Endothelial cell of umbilical vein (primary cell): ENCODE measurements at regions not wholly inside any gene's neighbourhood (a gene's known extent, or its start where the extent isn't known, plus 50 kb on each side); places are given as distances from the start of the nearest gene placed in this dataset.

Experiments used
- BruUV-seq: library from RNA; stranded (reverse); fragments of 400-500 nt; replicated peaks from 2 replicates; lab custom pipeline; 2021; lab: Mats Ljungman, UMichigan
- CTCF ChIA-PET: fragments of 300-600, 350-600 bp; sonication (Branson Sonifier 250); formaldehyde crosslinking; loops from one replicate; lab custom pipeline; 2021; ENCODE audit warnings: antibody characterized with exemption, inconsistent platforms; lab: Charles Lee
- POLR2A ChIA-PET: fragments of 300-600, 350-600 bp; sonication (Branson Sonifier 250); formaldehyde crosslinking; loops from one replicate; lab custom pipeline; 2021; ENCODE audit warnings: antibody characterized with exemption, inconsistent platforms; lab: Charles Lee
- DNase-seq: peaks from one replicate; pipeline ENCODE4 v3.0.0-alpha.2; 2011; ENCODE audit warnings: low read depth, low spot score
- FAIRE-seq: peaks from 2 replicates; lab custom pipeline; 2011; peaks lifted over from hg19 to GRCh38; lab: Jason Lieb, UNC
- H2AFZ ChIP-seq: 2 replicates; pipeline ENCODE4 v1.6.0; 2012; ENCODE audit warnings: low read depth, low read length, control low read depth, inconsistent platforms
- H3K27ac ChIP-seq: 2 replicates; pipeline ENCODE4 v1.5.1; 2011; ENCODE audit warnings: low read depth, mild to moderate bottlenecking, control low read depth, low read length, moderate library complexity; ENCODE audit not compliant: insufficient read depth
- H3K27me3 ChIP-seq, 2 experiments: 2 replicates each; pipeline versions ENCODE4 v1.6.0 to v1.6.1; 2011; ENCODE audit warnings: low read length in 2 of 2, mixed read lengths in 1 of 2; ENCODE audit not compliant: control insufficient read depth in 2 of 2, insufficient read depth in 2 of 2
- H3K36me3 ChIP-seq, 2 experiments: 2 replicates in 1 of 2; 3 replicates in 1 of 2; pipeline ENCODE4 v1.5.1; 2011; ENCODE audit warnings: low read length in 2 of 2, mild to moderate bottlenecking in 1 of 2, moderate library complexity in 1 of 2; ENCODE audit not compliant: control insufficient read depth in 2 of 2, insufficient read depth in 2 of 2; ENCODE audit errors: extremely low read depth in 1 of 2
- H3K4me1 ChIP-seq: 3 replicates; pipeline ENCODE4 v1.5.1; 2011; ENCODE audit warnings: mild to moderate bottlenecking, low read length; ENCODE audit not compliant: control insufficient read depth, insufficient read depth; ENCODE audit errors: extremely low read depth
- H3K4me2 ChIP-seq: 2 replicates; pipeline ENCODE4 v1.6.1; 2011; ENCODE audit warnings: low read length, control low read depth, mixed read lengths; ENCODE audit not compliant: insufficient read depth
- H3K4me3 ChIP-seq, 3 experiments: fragments of 200-600 bp in 1 of 3; sonication (generic), shearing (Covaris generic) in 1 of 3; replicated peaks in 1 of 3; 2 replicates each; pipeline ENCODE4 v1.5.1; 2011 to 2016; ENCODE audit warnings: control low read depth in 3 of 3, low read length in 3 of 3, mild to moderate bottlenecking in 2 of 3, inconsistent platforms in 1 of 3, low read depth in 1 of 3, moderate library complexity in 1 of 3; ENCODE audit not compliant: insufficient read depth in 1 of 3
- H3K79me2 ChIP-seq: 2 replicates; pipeline ENCODE4 v1.6.0; 2012; ENCODE audit warnings: low read length, inconsistent platforms; ENCODE audit not compliant: control insufficient read depth, insufficient read depth
- H3K9ac ChIP-seq: replicated peaks from 2 replicates; pipeline ENCODE3; 2011; ENCODE audit warnings: low read length, control low read depth; ENCODE audit not compliant: insufficient read depth; ENCODE audit errors: extremely low read depth
- H3K9me1 ChIP-seq: replicated peaks from 3 replicates; pipeline ENCODE4 v1.6.0; 2011; ENCODE audit warnings: mild to moderate bottlenecking, low read length; ENCODE audit not compliant: control insufficient read depth, insufficient read depth; ENCODE audit errors: extremely low read depth
- H3K9me3 ChIP-seq: replicated peaks from 2 replicates; pipeline ENCODE4 v1.5.1; 2012; ENCODE audit warnings: low read length, inconsistent platforms; ENCODE audit not compliant: control insufficient read depth, insufficient read depth
- H4K20me1 ChIP-seq: replicated peaks from 2 replicates; pipeline ENCODE3; 2011; ENCODE audit warnings: mild to moderate bottlenecking, low read length; ENCODE audit not compliant: control insufficient read depth, insufficient read depth; ENCODE audit errors: extremely low read depth
- EZH2 ChIP-seq: IDR thresholded peaks from 2 replicates; pipeline ENCODE4 v1.6.1; 2012; ENCODE audit warnings: borderline replicate concordance, low read depth, mild to moderate bottlenecking, moderate library complexity, low read length, inconsistent platforms; ENCODE audit not compliant: severe bottlenecking
- FOS ChIP-seq: IDR thresholded peaks from 2 replicates; pipeline ENCODE4 v1.6.1; 2011; ENCODE audit warnings: mild to moderate bottlenecking, low read length, moderate library complexity, borderline replicate concordance; ENCODE audit not compliant: insufficient read depth
- GATA2 ChIP-seq: IDR thresholded peaks from 2 replicates; pipeline ENCODE4 v1.7.0; 2011; ENCODE audit warnings: low read depth, mild to moderate bottlenecking, moderate library complexity, mixed read lengths, low read length; ENCODE audit not compliant: insufficient read length, insufficient read depth
- JUN ChIP-seq: IDR thresholded peaks from 2 replicates; pipeline ENCODE4 v1.6.1; 2011; ENCODE audit warnings: borderline replicate concordance, low read depth; ENCODE audit not compliant: insufficient read length, insufficient read depth
- MYC ChIP-seq: IDR thresholded peaks from one replicate; pipeline ENCODE4 v1.6.1; 2011; ENCODE audit warnings: mild to moderate bottlenecking, low read depth, low read length
- POLR2A ChIP-seq: IDR thresholded peaks from 2 replicates; pipeline ENCODE4 v1.6.1; 2012; ENCODE audit warnings: low read depth, mild to moderate bottlenecking, control low read depth, low read length
- POLR2AphosphoS5 ChIP-seq: IDR thresholded peaks from 2 replicates; pipeline ENCODE4 v1.6.1; 2012; ENCODE audit warnings: low read depth, mild to moderate bottlenecking, control low read depth, low read length, moderate library complexity; ENCODE audit not compliant: insufficient read depth
- dilution Hi-C: fragments of 300-500 bp; cut with MboI; formaldehyde crosslinking; loops from one replicate; pipeline ENCODE4 v1.15.0; 2019; ENCODE audit warnings: low sequenced_read_pairs; ENCODE audit not compliant: extremely low pct_ligation_motif_present
- intact Hi-C: fragments of 100-400 bp; cut with micrococcal nuclease; formaldehyde crosslinking; loops from one replicate; pipeline ENCODE4 v1.10.0; 2022
- TF ChIP-seq, protein P1 (sequence below), 2 donors: IDR thresholded peaks; 1 replicate in 1 of 2; 2 replicates in 1 of 2; pipeline ENCODE4 v1.5.1; 2011; ENCODE audit warnings: low read length in 2 of 2, mild to moderate bottlenecking in 2 of 2, moderate library complexity in 2 of 2, control low read depth in 1 of 2, inconsistent platforms in 1 of 2, low read depth in 1 of 2; ENCODE audit not compliant: insufficient read depth in 1 of 2; ENCODE audit errors: extremely low read depth in 1 of 2
- TF ChIP-seq, protein P2 (sequence below): IDR thresholded peaks from 2 replicates; pipeline ENCODE4 v1.6.1; 2011; ENCODE audit not compliant: insufficient read depth, insufficient read length

DNA sequence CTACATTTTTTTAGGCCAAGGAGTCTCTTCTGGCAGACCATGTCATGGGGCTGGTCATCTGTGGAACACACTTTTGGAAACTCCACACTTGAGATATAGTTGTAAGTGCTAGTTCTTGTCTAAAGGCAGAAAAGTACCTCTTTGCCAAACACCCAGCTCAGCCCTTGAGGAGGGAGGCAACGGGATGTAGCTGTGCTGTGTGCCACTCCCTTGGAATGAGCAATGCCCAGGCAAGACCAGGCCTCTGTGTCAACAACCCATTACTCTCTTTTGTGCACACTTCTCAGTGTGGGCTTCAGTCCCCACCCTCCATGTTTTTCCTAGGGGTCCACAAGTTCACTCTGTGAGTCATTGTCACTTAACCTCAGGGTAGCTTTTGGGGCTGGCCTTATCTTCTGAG, 528.3 kb upstream of the CFAP20DC start:
- dilution Hi-C loops = no loop called here
- Histone ChIP-seq H3K4me1 (no peaks in the 10 kb centered on the region), H3K4me3 (no peak overlapping the region), H3K9ac (no peak overlapping the region), H3K36me3 (no peaks in the 10 kb centered on the region), H3K9me3 (no peaks in the 10 kb centered on the region), H4K20me1 (no peaks in the 10 kb centered on the region), H3K27me3 (no peaks in the 10 kb centered on the region), H3K9me1 (no peaks in the 10 kb centered on the region), H3K79me2 (no peaks in the 10 kb centered on the region), H3K4me2 (no peak overlapping the region), H3K27ac (no peak overlapping the region), H2AFZ (no peak overlapping the region)
- ChIA-PET POLR2A (no interaction called here), CTCF (no interaction called here)
- no peak for FAIRE-seq
- intact Hi-C loops = loop anchor here (5.0 to 10.0 kb wide), 2 partner anchors 753 to 1949 kb away; no protein-coding TSS in a partner anchor
- TF ChIP-seq EZH2 = no peak
- TF ChIP-seq FOS = no peak
- TF ChIP-seq, protein P1, sequence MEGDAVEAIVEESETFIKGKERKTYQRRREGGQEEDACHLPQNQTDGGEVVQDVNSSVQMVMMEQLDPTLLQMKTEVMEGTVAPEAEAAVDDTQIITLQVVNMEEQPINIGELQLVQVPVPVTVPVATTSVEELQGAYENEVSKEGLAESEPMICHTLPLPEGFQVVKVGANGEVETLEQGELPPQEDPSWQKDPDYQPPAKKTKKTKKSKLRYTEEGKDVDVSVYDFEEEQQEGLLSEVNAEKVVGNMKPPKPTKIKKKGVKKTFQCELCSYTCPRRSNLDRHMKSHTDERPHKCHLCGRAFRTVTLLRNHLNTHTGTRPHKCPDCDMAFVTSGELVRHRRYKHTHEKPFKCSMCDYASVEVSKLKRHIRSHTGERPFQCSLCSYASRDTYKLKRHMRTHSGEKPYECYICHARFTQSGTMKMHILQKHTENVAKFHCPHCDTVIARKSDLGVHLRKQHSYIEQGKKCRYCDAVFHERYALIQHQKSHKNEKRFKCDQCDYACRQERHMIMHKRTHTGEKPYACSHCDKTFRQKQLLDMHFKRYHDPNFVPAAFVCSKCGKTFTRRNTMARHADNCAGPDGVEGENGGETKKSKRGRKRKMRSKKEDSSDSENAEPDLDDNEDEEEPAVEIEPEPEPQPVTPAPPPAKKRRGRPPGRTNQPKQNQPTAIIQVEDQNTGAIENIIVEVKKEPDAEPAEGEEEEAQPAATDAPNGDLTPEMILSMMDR (IDR thresholded peaks at IDR 0.05; ENCODE audit: extremely low read depth in 1 of 2, insufficient read depth in 1 of 2, low read depth in 1 of 2, low read length in 2 of 2) = no peak
- no peak for TF ChIP-seq JUN
- no peak for TF ChIP-seq MYC
- TF ChIP-seq POLR2A = no peak
- TF ChIP-seq, protein P2, sequence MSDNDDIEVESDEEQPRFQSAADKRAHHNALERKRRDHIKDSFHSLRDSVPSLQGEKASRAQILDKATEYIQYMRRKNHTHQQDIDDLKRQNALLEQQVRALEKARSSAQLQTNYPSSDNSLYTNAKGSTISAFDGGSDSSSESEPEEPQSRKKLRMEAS = no peak
- TF ChIP-seq GATA2 = no peak
- no peak for TF ChIP-seq POLR2AphosphoS5
- DNase-seq = no peak
- BruUV-seq = no TSS peak
